ENCODE measurements at regions not wholly inside any gene's neighbourhood (a gene's known extent, or its start where the extent isn't known, plus 50 kb on each side); places are given as distances from the start of the nearest gene placed in this dataset.

DNA sequence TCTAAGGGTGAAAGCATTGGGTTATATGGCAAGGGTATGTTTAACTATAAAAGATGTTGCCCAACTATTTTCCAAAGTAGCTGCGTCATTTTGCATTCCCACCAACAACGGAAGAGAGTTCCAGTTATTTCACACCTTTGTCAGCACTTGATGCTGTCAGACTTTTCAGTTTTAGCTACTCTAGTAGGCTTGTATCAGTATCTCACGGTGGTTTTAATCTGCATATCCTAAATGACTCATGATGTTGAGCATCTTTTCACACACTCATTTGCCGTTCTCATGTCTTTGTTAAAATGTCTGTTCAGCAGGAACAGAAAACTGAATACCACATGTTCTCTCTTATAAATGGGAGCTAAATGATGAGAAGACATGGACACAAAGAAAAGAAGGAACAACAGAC is 122.3 kb downstream of the RNASET2 start:
- H3K4me3 ChIP-seq (ENCODE audit: low read depth, low read length) = no peak overlapping the region
- TF ChIP-seq, protein P1, sequence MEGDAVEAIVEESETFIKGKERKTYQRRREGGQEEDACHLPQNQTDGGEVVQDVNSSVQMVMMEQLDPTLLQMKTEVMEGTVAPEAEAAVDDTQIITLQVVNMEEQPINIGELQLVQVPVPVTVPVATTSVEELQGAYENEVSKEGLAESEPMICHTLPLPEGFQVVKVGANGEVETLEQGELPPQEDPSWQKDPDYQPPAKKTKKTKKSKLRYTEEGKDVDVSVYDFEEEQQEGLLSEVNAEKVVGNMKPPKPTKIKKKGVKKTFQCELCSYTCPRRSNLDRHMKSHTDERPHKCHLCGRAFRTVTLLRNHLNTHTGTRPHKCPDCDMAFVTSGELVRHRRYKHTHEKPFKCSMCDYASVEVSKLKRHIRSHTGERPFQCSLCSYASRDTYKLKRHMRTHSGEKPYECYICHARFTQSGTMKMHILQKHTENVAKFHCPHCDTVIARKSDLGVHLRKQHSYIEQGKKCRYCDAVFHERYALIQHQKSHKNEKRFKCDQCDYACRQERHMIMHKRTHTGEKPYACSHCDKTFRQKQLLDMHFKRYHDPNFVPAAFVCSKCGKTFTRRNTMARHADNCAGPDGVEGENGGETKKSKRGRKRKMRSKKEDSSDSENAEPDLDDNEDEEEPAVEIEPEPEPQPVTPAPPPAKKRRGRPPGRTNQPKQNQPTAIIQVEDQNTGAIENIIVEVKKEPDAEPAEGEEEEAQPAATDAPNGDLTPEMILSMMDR (IDR thresholded peaks at IDR 0.05; ENCODE audit: borderline replicate concordance, insufficient read depth, low read depth, low read length) = no peak

GRCh38 chr6:166830891-166831363 is 125.4 kb downstream of the RNASET2 start:
- no peak overlapping the region for H3K4me3 ChIP-seq (ENCODE audit: low read depth, low read length)
- TF ChIP-seq, protein P1 (IDR thresholded peaks at IDR 0.05; ENCODE audit: borderline replicate concordance, insufficient read depth, low read depth, low read length) = no peak

DNA sequence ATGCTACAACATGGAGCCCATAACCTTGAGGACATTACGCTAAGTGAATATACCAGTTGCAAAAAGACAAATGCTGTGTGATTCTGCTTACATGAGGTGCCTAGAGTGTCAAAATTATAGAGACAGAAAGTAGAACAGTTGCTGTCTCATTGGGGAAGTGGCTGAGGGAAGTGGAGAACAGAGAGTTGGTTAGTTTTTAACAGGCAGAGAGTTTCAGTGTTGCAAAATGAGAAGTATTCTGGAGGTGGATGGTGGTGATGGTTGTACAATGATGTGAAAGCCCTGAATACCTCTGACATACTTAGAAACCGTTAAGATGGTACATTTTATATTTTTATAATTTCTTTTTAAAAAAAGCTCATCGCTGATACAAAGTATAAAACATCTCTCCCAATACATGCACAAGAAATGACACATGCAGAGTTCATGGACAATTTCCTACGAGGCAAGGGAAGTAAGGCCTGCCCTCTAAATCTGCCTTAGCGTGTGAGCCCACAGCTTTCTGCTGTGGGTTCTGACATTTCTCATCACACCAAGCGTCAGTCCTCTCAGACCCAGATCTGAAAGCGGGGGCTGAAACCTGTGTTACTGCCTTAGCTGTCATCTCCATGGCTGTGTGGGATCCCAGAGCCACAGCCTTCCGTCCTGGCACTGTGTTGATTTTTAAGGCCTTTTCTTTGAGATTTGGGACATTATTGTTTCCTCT is 126.0 kb downstream of the RNASET2 start:
- TF ChIP-seq, protein P1 (IDR thresholded peaks at IDR 0.05; ENCODE audit: borderline replicate concordance, insufficient read depth, low read depth, low read length) = no peak
- no peak overlapping the region for H3K4me3 ChIP-seq (ENCODE audit: low read depth, low read length)

DNA sequence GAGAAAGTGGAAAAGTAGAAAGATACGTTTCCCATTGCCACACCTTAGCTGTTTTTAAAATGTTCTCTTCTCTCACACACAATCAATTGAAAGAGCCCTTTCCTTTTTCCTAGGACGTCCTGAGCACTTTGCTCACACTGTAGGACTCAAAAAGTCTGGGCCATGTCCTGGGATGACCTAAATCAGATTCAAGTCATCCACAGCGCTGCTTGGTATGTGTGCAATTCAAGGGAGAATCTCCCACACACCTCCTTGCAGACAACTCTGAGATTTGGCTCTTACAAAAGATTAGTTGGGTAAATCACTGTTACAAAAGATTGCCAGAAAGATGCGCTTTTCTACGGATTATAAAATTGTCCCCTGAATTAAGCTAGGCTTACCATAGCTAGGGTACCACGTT is 130.1 kb downstream of the RNASET2 start:
- TF ChIP-seq, protein P1 (IDR thresholded peaks at IDR 0.05; ENCODE audit: borderline replicate concordance, insufficient read depth, low read depth, low read length) = no peak
- no peak overlapping the region for H3K4me3 ChIP-seq (ENCODE audit: low read depth, low read length)

- TF ChIP-seq, protein P1 (IDR thresholded peaks at IDR 0.05; ENCODE audit: borderline replicate concordance, insufficient read depth, low read depth, low read length) = no peak
- no peak overlapping the region for H3K4me3 ChIP-seq (ENCODE audit: low read depth, low read length)
Observed at GRCh38 chr6:166825553-166826145, 130.7 kb downstream of the RNASET2 start.

- TF ChIP-seq, protein P1 (IDR thresholded peaks at IDR 0.05; ENCODE audit: borderline replicate concordance, insufficient read depth, low read depth, low read length) = no peak
- H3K4me3 ChIP-seq (ENCODE audit: low read depth, low read length) = no peak overlapping the region
Observed at GRCh38 chr6:166824880-166825250, 131.5 kb downstream of the RNASET2 start.
